ENCODE measurements at regions not wholly inside any gene's neighbourhood (a gene's known extent, or its start where the extent isn't known, plus 50 kb on each side); places are given as distances from the start of the nearest gene placed in this dataset.

DNA sequence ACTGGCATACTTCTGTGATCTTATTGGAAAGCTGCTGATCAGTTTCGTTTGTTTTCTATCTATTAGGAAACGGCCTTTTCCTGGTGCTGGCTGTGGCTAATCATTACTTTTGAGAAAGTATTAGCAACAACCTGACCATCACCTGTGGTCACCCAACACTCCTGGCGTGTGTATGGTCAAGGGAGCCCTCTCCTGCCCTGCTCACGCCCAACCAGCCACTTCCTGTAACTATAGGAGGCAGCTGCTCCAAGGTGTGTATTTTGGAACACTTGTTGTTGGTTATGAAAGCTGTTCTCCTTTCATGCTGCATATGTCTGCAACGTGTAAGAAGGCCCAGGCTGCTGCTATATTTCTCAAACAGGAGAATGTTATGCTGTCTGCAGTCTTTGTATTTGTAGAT is 1582.8 kb downstream of the AACS start:
- TF ChIP-seq, protein P1, sequence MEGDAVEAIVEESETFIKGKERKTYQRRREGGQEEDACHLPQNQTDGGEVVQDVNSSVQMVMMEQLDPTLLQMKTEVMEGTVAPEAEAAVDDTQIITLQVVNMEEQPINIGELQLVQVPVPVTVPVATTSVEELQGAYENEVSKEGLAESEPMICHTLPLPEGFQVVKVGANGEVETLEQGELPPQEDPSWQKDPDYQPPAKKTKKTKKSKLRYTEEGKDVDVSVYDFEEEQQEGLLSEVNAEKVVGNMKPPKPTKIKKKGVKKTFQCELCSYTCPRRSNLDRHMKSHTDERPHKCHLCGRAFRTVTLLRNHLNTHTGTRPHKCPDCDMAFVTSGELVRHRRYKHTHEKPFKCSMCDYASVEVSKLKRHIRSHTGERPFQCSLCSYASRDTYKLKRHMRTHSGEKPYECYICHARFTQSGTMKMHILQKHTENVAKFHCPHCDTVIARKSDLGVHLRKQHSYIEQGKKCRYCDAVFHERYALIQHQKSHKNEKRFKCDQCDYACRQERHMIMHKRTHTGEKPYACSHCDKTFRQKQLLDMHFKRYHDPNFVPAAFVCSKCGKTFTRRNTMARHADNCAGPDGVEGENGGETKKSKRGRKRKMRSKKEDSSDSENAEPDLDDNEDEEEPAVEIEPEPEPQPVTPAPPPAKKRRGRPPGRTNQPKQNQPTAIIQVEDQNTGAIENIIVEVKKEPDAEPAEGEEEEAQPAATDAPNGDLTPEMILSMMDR (IDR thresholded peaks at IDR 0.05) = no peak
- TF ChIP-seq EZH2phosphoT487 (IDR thresholded peaks at IDR 0.05) = no peak
